A673 (cell line): ENCODE measurements at regions not wholly inside any gene's neighbourhood (a gene's known extent, or its start where the extent isn't known, plus 50 kb on each side); places are given as distances from the start of the nearest gene placed in this dataset.

Experiments used
- BruUV-seq: library from RNA; stranded (reverse); fragments of 400-500 nt; replicated peaks from 2 replicates; lab custom pipeline; 2021; lab: Mats Ljungman, UMichigan
- CTCF ChIA-PET: fragments of 300-600 bp; sonication (Branson Sonifier 250); formaldehyde crosslinking; loops from one replicate; lab custom pipeline; 2022; ENCODE audit warnings: antibody characterized with exemption; lab: Charles Lee
- POLR2A ChIA-PET: fragments of 300-600 bp; sonication (Branson Sonifier 250); formaldehyde crosslinking; loops from one replicate; lab custom pipeline; 2022; ENCODE audit warnings: antibody characterized with exemption; ENCODE audit not compliant: low non-redundant PET; lab: Charles Lee
- DNase-seq: peaks from one replicate; pipeline ENCODE4 v3.0.0-alpha.2; 2015; ENCODE audit warnings: low spot score
- H3K27ac ChIP-seq: fragments of 200-600 bp; sonication (generic); 2 replicates; pipeline ENCODE4 v1.5.1; 2016; ENCODE audit warnings: mixed run types, low read depth, mild to moderate bottlenecking, mixed read lengths, antibody characterized with exemption, low read length; ENCODE audit not compliant: poor library complexity, severe bottlenecking
- H3K27me3 ChIP-seq: fragments of 200-600 bp; sonication (generic); replicated peaks from 2 replicates; pipeline ENCODE4 v1.6.1; 2017; ENCODE audit warnings: mixed run types, low read depth, mild to moderate bottlenecking, mixed read lengths, antibody characterized with exemption, low read length; ENCODE audit not compliant: insufficient read depth, poor library complexity
- H3K36me3 ChIP-seq: fragments of 200-600 bp; sonication (generic); 2 replicates; pipeline ENCODE4 v1.6.1; 2016; ENCODE audit warnings: mixed run types, mild to moderate bottlenecking, mixed read lengths, antibody characterized with exemption, low read length; ENCODE audit not compliant: insufficient read depth, poor library complexity, severe bottlenecking
- H3K4me1 ChIP-seq: fragments of 200-600 bp; sonication (generic); 2 replicates; pipeline ENCODE4 v1.6.1; 2017; ENCODE audit warnings: mixed run types, mild to moderate bottlenecking, mixed read lengths, antibody characterized with exemption, low read length; ENCODE audit not compliant: insufficient read depth, poor library complexity, severe bottlenecking
- H3K4me3 ChIP-seq: fragments of 200-600 bp; sonication (generic); 2 replicates; pipeline ENCODE4 v1.5.1; 2016; ENCODE audit warnings: low read depth, mixed run types, mild to moderate bottlenecking, mixed read lengths, low read length; ENCODE audit not compliant: poor library complexity, severe bottlenecking
- H3K9me3 ChIP-seq: fragments of 200-600 bp; sonication (generic); 2 replicates; pipeline ENCODE4 v1.6.1; 2016; ENCODE audit warnings: mixed run types, low read depth, mild to moderate bottlenecking, mixed read lengths, antibody characterized with exemption, low read length; ENCODE audit not compliant: poor library complexity, severe bottlenecking
- CTCF ChIP-seq: fragments of 300-800, 200-600 bp; sonication (generic); conservative IDR thresholded peaks from 2 replicates; pipeline ENCODE4 v1.5.1; 2017; ENCODE audit warnings: low read depth, mild to moderate bottlenecking, antibody characterized with exemption, low read length, moderate library complexity, mixed read lengths
- EZH2 ChIP-seq: fragments of 200-600 bp; sonication (generic); IDR thresholded peaks from 2 replicates; pipeline ENCODE4 v1.6.1; 2017; ENCODE audit warnings: borderline replicate concordance, low read depth, mild to moderate bottlenecking, mixed read lengths, antibody characterized with exemption, low read length; ENCODE audit not compliant: poor library complexity, severe bottlenecking
- intact Hi-C: fragments of 100-400 bp; cut with micrococcal nuclease; formaldehyde crosslinking; loops from one replicate; pipeline ENCODE4 v1.10.0; 2022; ENCODE audit not compliant: unreplicated experiment

GRCh38 chr12:115094163-115094816, 410.3 kb upstream of the TBX3 start:
- Histone ChIP-seq H3K4me3 (no peak overlapping the region), H3K27ac (no peak overlapping the region), H3K4me1 (no peaks in the 10 kb centered on the region), H3K36me3 (no peaks in the 10 kb centered on the region), H3K27me3 (no peaks in the 10 kb centered on the region), H3K9me3 (peaks cover 12% of the 10 kb centered on the region)
- CTCF ChIA-PET = no interaction called here
- no peak for TF ChIP-seq EZH2
- no peak for TF ChIP-seq CTCF
- intact Hi-C loops = no loop called here
- no TSS peak for BruUV-seq
- DNase-seq = no peak
- POLR2A ChIA-PET = no interaction called here

- Histone ChIP-seq H3K4me3 (no peak overlapping the region), H3K27me3 (no peaks in the 10 kb centered on the region), H3K4me1 (no peaks in the 10 kb centered on the region), H3K9me3 (peaks cover 19% of the 10 kb centered on the region), H3K27ac (no peak overlapping the region), H3K36me3 (no peaks in the 10 kb centered on the region)
- no TSS peak for BruUV-seq
- TF ChIP-seq EZH2 = no peak
- TF ChIP-seq CTCF = no peak
- ChIA-PET CTCF (no interaction called here), POLR2A (no interaction called here)
- intact Hi-C loops = no loop called here
- no peak for DNase-seq
Observed at GRCh38 chr12:115093261-115093660, 409.3 kb upstream of the TBX3 start.

GRCh38 chr12:115090783-115091182, 406.8 kb upstream of the TBX3 start:
- H3K27ac ChIP-seq = no peak overlapping the region
- no peaks in the 10 kb centered on the region for H3K36me3 ChIP-seq
- TF ChIP-seq EZH2 (no peak), CTCF (no peak)
- intact Hi-C loops = no loop called here
- peaks cover 18% of the 10 kb centered on the region for H3K9me3 ChIP-seq
- H3K4me3 ChIP-seq = no peak overlapping the region
- DNase-seq = no peak
- BruUV-seq = no TSS peak
- ChIA-PET CTCF (no interaction called here), POLR2A (no interaction called here)
- no peaks in the 10 kb centered on the region for H3K4me1 ChIP-seq
- no peaks in the 10 kb centered on the region for H3K27me3 ChIP-seq
